GM12878 (cell line): ENCODE measurements at regions not wholly inside any gene's neighbourhood (a gene's known extent, or its start where the extent isn't known, plus 50 kb on each side); places are given as distances from the start of the nearest gene placed in this dataset.

Source experiments
- EED ChIP-seq: sonication (generic); IDR thresholded peaks from 2 replicates; pipeline ENCODE4 v1.6.1; 2016; ENCODE audit warnings: antibody characterized with exemption, low read depth
- HDGF ChIP-seq: fragments of 450-650 bp; IDR thresholded peaks from 2 replicates; pipeline ENCODE4 v1.6.1; 2016; ENCODE audit warnings: antibody characterized with exemption
- IKZF1 ChIP-seq: fragments of 450-650 bp; conservative IDR thresholded peaks from 2 replicates; pipeline ENCODE4 v1.6.1; 2017; ENCODE audit warnings: antibody characterized with exemption, mild to moderate bottlenecking
- IKZF2 ChIP-seq, 2 experiments: fragments of 450-650 bp; IDR thresholded peaks; 2 replicates each; pipeline ENCODE4 v1.6.1; 2017; ENCODE audit warnings: mild to moderate bottlenecking in 2 of 2, moderate library complexity in 2 of 2
- RAD21 ChIP-seq: IDR thresholded peaks from 2 replicates; pipeline ENCODE4 v1.6.1; 2011; ENCODE audit warnings: mild to moderate bottlenecking, low read depth, low read length, moderate library complexity; ENCODE audit not compliant: insufficient read depth
- RUNX3 ChIP-seq: IDR thresholded peaks from 2 replicates; pipeline ENCODE4 v1.6.1; 2012; ENCODE audit warnings: low read length, inconsistent platforms
- SMAD5 ChIP-seq: IDR thresholded peaks from 2 replicates; pipeline ENCODE4 v1.6.1; 2016; ENCODE audit warnings: antibody characterized with exemption, low read depth
- TF ChIP-seq, protein P1 (sequence below): fragments of 450-650 bp; IDR thresholded peaks from 2 replicates; pipeline ENCODE4 v1.6.1; 2016; ENCODE audit warnings: mild to moderate bottlenecking
- TF ChIP-seq, protein P2 (sequence below): fragments of 450-650 bp; IDR thresholded peaks from 2 replicates; pipeline ENCODE4 v1.6.1; 2017; ENCODE audit warnings: low read depth, mild to moderate bottlenecking, moderate library complexity
- TF ChIP-seq, protein P3 (sequence below): fragments of 450-650 bp; IDR thresholded peaks from 2 replicates; pipeline ENCODE4 v1.6.1; 2017; ENCODE audit warnings: borderline replicate concordance

DNA sequence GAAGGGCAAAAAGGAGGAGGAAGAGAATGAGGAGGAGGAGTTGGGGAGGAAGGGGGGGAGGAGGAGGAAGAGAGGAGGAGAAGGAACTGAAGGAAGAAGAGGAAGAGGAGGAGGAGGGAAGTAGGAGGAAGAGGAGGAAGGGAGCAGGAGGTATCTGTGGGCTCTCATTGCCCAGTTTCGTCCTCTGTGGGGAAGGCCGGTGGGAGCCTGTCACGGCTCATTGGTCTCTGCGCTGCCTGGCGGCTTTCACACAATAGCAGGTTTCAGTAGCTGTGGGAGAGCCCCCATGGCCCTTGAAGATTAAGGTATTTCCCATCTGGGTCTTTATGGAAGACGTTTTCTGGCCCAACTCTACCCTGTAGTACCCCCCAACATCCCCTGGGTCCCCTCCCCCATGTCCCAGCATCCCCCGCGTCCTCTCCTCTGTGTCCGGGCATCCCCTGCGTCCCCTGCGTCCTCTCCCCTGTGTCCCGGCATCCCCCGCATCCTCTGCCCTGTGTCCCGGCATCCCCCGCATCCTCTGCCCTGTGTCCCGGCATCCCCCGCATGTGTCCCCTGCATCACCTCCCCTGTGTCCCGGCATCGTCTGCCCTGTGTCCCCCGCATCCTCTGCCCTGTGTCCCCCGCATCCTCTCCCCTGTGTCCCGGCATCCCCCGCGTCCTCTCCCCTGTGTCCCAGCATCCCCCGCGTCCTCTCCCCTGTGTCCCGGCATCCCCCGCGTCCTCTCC, 278.2 kb upstream of the SFSWAP start (continued):
- peak; percentile 77 for TF ChIP-seq RUNX3
- TF ChIP-seq, protein P1, sequence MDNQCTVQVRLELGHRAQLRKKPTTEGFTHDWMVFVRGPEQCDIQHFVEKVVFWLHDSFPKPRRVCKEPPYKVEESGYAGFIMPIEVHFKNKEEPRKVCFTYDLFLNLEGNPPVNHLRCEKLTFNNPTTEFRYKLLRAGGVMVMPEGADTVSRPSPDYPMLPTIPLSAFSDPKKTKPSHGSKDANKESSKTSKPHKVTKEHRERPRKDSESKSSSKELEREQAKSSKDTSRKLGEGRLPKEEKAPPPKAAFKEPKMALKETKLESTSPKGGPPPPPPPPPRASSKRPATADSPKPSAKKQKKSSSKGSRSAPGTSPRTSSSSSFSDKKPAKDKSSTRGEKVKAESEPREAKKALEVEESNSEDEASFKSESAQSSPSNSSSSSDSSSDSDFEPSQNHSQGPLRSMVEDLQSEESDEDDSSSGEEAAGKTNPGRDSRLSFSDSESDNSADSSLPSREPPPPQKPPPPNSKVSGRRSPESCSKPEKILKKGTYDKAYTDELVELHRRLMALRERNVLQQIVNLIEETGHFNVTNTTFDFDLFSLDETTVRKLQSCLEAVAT: peak; percentile 73; the same call in 1 of the 2 replicates
- TF ChIP-seq EED: peak; percentile 92
- peak; percentile 90 for TF ChIP-seq IKZF2 (IDR thresholded peaks at IDR 0.05)
- peak; percentile 73; the same call in 1 of the 2 replicates for TF ChIP-seq HDGF
- TF ChIP-seq IKZF1: peak; percentile 72
- TF ChIP-seq RAD21: no peak
- TF ChIP-seq, protein P2, sequence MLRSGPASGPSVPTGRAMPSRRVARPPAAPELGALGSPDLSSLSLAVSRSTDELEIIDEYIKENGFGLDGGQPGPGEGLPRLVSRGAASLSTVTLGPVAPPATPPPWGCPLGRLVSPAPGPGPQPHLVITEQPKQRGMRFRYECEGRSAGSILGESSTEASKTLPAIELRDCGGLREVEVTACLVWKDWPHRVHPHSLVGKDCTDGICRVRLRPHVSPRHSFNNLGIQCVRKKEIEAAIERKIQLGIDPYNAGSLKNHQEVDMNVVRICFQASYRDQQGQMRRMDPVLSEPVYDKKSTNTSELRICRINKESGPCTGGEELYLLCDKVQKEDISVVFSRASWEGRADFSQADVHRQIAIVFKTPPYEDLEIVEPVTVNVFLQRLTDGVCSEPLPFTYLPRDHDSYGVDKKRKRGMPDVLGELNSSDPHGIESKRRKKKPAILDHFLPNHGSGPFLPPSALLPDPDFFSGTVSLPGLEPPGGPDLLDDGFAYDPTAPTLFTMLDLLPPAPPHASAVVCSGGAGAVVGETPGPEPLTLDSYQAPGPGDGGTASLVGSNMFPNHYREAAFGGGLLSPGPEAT: peak; percentile 73
- TF ChIP-seq, protein P3, sequence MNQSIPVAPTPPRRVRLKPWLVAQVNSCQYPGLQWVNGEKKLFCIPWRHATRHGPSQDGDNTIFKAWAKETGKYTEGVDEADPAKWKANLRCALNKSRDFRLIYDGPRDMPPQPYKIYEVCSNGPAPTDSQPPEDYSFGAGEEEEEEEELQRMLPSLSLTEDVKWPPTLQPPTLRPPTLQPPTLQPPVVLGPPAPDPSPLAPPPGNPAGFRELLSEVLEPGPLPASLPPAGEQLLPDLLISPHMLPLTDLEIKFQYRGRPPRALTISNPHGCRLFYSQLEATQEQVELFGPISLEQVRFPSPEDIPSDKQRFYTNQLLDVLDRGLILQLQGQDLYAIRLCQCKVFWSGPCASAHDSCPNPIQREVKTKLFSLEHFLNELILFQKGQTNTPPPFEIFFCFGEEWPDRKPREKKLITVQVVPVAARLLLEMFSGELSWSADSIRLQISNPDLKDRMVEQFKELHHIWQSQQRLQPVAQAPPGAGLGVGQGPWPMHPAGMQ: 0 out of 2 replicates have a peak, but pooled peaks have one; percentile 23
- no peak for TF ChIP-seq SMAD5
- TF ChIP-seq, all 136 proteins: peak for 20
